ENCODE measurements at regions not wholly inside any gene's neighbourhood (a gene's known extent, or its start where the extent isn't known, plus 50 kb on each side); places are given as distances from the start of the nearest gene placed in this dataset.

- no peak for TF ChIP-seq CTCF (IDR thresholded peaks at IDR 0.05; ENCODE audit: control extremely low read depth, extremely low read depth)
- no peak for DNase-seq
- no peaks in the 10 kb centered on the region for H3K27me3 ChIP-seq (ENCODE audit: control insufficient read depth in 3 of 3, insufficient read depth in 3 of 3, low read length in 2 of 3)
- H3K9me3 ChIP-seq (ENCODE audit: control insufficient read depth in 4 of 4, insufficient read depth in 3 of 4, low read length in 3 of 4), result peaks cover 0 to 3% (median 0%) of the 10 kb centered on the region in 4 donors
- no peaks in the 10 kb centered on the region for H3K36me3 ChIP-seq (ENCODE audit: control insufficient read depth in 4 of 4, insufficient read depth in 4 of 4, low read length in 4 of 4)
- no peak for ATAC-seq (ENCODE audit: insufficient read depth, low FRiP score)
- H3K9ac ChIP-seq (ENCODE audit: insufficient read depth in 1 of 2, low read length in 2 of 2), result no peak overlapping the region
- H3K4me3 ChIP-seq, result no peak overlapping the region
- no peak overlapping the region for H3K27ac ChIP-seq (ENCODE audit: low read depth in 1 of 2, low read length in 1 of 2)
- 78 to 90% methylated on average over 11 of the region's 11 CpGs for WGBS, 2 donors
- peaks cover 0 to 11% (median 0%) of the 10 kb centered on the region in 5 donors for H3K4me1 ChIP-seq (ENCODE audit: control insufficient read depth in 5 of 5, insufficient read depth in 5 of 5, low read length in 5 of 5)
Observed at GRCh38 chr10:78629773-78630172, 439.0 kb upstream of the ZMIZ1 start.

GRCh38 chr10:78630944-78631838 lies 437.6 kb upstream of the ZMIZ1 start:
- DNase-seq (peak; percentile 28 to 41 (median 32)), ATAC-seq (ENCODE audit: insufficient read depth, low FRiP score) (no peak)
- Histone ChIP-seq H3K4me1 (ENCODE audit: control insufficient read depth in 5 of 5, insufficient read depth in 5 of 5, low read length in 5 of 5) (peaks cover 0 to 11% (median 0%) of the 10 kb centered on the region in 5 donors), H3K4me3 (no peak overlapping the region), H3K27ac (ENCODE audit: low read depth in 1 of 2, low read length in 1 of 2) (no peak overlapping the region), H3K36me3 (ENCODE audit: control insufficient read depth in 4 of 4, insufficient read depth in 4 of 4, low read length in 4 of 4) (no peaks in the 10 kb centered on the region), H3K9me3 (ENCODE audit: control insufficient read depth in 4 of 4, insufficient read depth in 3 of 4, low read length in 3 of 4) (peaks cover 0 to 3% (median 0%) of the 10 kb centered on the region in 4 donors), H3K27me3 (ENCODE audit: control insufficient read depth in 3 of 3, insufficient read depth in 3 of 3, low read length in 2 of 3) (no peaks in the 10 kb centered on the region), H3K9ac (ENCODE audit: insufficient read depth in 1 of 2, low read length in 2 of 2) (no peak overlapping the region)
- no peak for TF ChIP-seq CTCF (IDR thresholded peaks at IDR 0.05; ENCODE audit: control extremely low read depth, extremely low read depth)
- WGBS, 2 donors, result 83 to 88% methylated on average over 12 of the region's 12 CpGs

- no peak overlapping the region for H3K9ac ChIP-seq (ENCODE audit: insufficient read depth in 1 of 2, low read length in 2 of 2)
- peaks cover 0 to 7% (median 0%) of the 10 kb centered on the region in 5 donors for H3K4me1 ChIP-seq (ENCODE audit: control insufficient read depth in 5 of 5, insufficient read depth in 5 of 5, low read length in 5 of 5)
- 74 to 90% methylated on average over 2 of the region's 2 CpGs for WGBS, 2 donors
- H3K27ac ChIP-seq (ENCODE audit: low read depth in 1 of 2, low read length in 1 of 2), result no peak overlapping the region
- ATAC-seq (ENCODE audit: insufficient read depth, low FRiP score) (no peak), DNase-seq (no peak)
- H3K9me3 ChIP-seq (ENCODE audit: control insufficient read depth in 4 of 4, insufficient read depth in 3 of 4, low read length in 3 of 4), result peaks cover 0 to 3% (median 0%) of the 10 kb centered on the region in 4 donors
- TF ChIP-seq CTCF (IDR thresholded peaks at IDR 0.05; ENCODE audit: control extremely low read depth, extremely low read depth), result no peak
- no peaks in the 10 kb centered on the region for H3K27me3 ChIP-seq (ENCODE audit: control insufficient read depth in 3 of 3, insufficient read depth in 3 of 3, low read length in 2 of 3)
- no peaks in the 10 kb centered on the region for H3K36me3 ChIP-seq (ENCODE audit: control insufficient read depth in 4 of 4, insufficient read depth in 4 of 4, low read length in 4 of 4)
- no peak overlapping the region for H3K4me3 ChIP-seq
Observed at GRCh38 chr10:78634389-78634815, 434.4 kb upstream of the ZMIZ1 start.

All from lung (tissue), 11 donors.